ENCODE measurements at regions not wholly inside any gene's neighbourhood (a gene's known extent, or its start where the extent isn't known, plus 50 kb on each side); places are given as distances from the start of the nearest gene placed in this dataset.

GRCh38 chr1:43044572-43045361, 86.1 kb upstream of the SLC2A1 start:
- DNase-seq (ENCODE audit: low spot score in 2 of 2), result no peak
- FAIRE-seq, result no peak

GRCh38 chr1:43043695-43044094, 85.0 kb upstream of the SLC2A1 start:
- DNase-seq (ENCODE audit: low spot score in 2 of 2), result no peak
- no peak for FAIRE-seq

GRCh38 chr1:43042773-43043457, 84.2 kb upstream of the SLC2A1 start:
- FAIRE-seq (no peak), DNase-seq (ENCODE audit: low spot score in 2 of 2) (no peak)

GRCh38 chr1:43042127-43042526, 83.5 kb upstream of the SLC2A1 start:
- FAIRE-seq (no peak), DNase-seq (ENCODE audit: low spot score in 2 of 2) (no peak)

GRCh38 chr1:43041591-43041990, 82.9 kb upstream of the SLC2A1 start:
- no peak for FAIRE-seq

GRCh38 chr1:43039228-43040055, 80.8 kb upstream of the SLC2A1 start:
- DNase-seq (ENCODE audit: low spot score in 2 of 2) (no peak), FAIRE-seq (no peak)

More at GRCh38 chr1:43041591-43041990, 82.9 kb upstream of the SLC2A1 start:
- no peak for DNase-seq (ENCODE audit: low spot score in 2 of 2)

- no peak for DNase-seq (ENCODE audit: low spot score in 2 of 2)
Observed at GRCh38 chr1:43038232-43038935, 79.7 kb upstream of the SLC2A1 start.

GRCh38 chr1:43037466-43037865, 78.8 kb upstream of the SLC2A1 start:
- FAIRE-seq (no peak), DNase-seq (ENCODE audit: low spot score in 2 of 2) (no peak)

More at GRCh38 chr1:43038232-43038935, 79.7 kb upstream of the SLC2A1 start:
- FAIRE-seq, result no peak

- FAIRE-seq (no peak), DNase-seq (ENCODE audit: low spot score in 2 of 2) (no peak)
Observed at GRCh38 chr1:43036932-43037331, 78.3 kb upstream of the SLC2A1 start.

- DNase-seq (ENCODE audit: low spot score in 2 of 2), result no peak
- FAIRE-seq, result no peak
Observed at GRCh38 chr1:43035821-43036741, 77.4 kb upstream of the SLC2A1 start.

GRCh38 chr1:43034778-43035177, 76.1 kb upstream of the SLC2A1 start:
- FAIRE-seq (no peak), DNase-seq (ENCODE audit: low spot score in 2 of 2) (no peak)

- FAIRE-seq, result no peak
- no peak for DNase-seq (ENCODE audit: low spot score in 2 of 2)
Observed at GRCh38 chr1:43034195-43034658, 75.6 kb upstream of the SLC2A1 start.

GRCh38 chr1:43031316-43032203, 72.9 kb upstream of the SLC2A1 start:
- no peak for DNase-seq (ENCODE audit: low spot score in 2 of 2)
- FAIRE-seq, result no peak

- DNase-seq (ENCODE audit: low spot score in 2 of 2) (no peak), FAIRE-seq (no peak)
Observed at GRCh38 chr1:43024905-43025304, 66.2 kb upstream of the SLC2A1 start.

GRCh38 chr1:43021547-43022474, 63.1 kb upstream of the SLC2A1 start:
- DNase-seq (ENCODE audit: low spot score in 2 of 2) (no peak), FAIRE-seq (no peak)

GRCh38 chr1:43019226-43019625, 60.6 kb upstream of the SLC2A1 start:
- DNase-seq (ENCODE audit: low spot score in 2 of 2) (no peak), FAIRE-seq (no peak)

- no peak for FAIRE-seq
- DNase-seq (ENCODE audit: low spot score in 2 of 2), result no peak
Observed at GRCh38 chr1:43018121-43018520, 59.5 kb upstream of the SLC2A1 start.

All from frontal cortex (tissue), 3 donors.